ENCODE measurements at regions not wholly inside any gene's neighbourhood (a gene's known extent, or its start where the extent isn't known, plus 50 kb on each side); places are given as distances from the start of the nearest gene placed in this dataset.

- no peak for TF ChIP-seq CTCF (conservative IDR thresholded peaks at IDR 0.05; ENCODE audit: low read depth, low read length)
- TF ChIP-seq EZH2 (IDR thresholded peaks at IDR 0.05; ENCODE audit: borderline replicate concordance, low read depth, low read length, poor library complexity, severe bottlenecking), result no peak
These were observed 90.6 kb downstream of the CNTN3 start for GRCh38 chr3:74523811-74524210.
